ENCODE measurements at regions not wholly inside any gene's neighbourhood (a gene's known extent, or its start where the extent isn't known, plus 50 kb on each side); places are given as distances from the start of the nearest gene placed in this dataset.

- no peaks in the 10 kb centered on the region for H3K4me1 ChIP-seq
- no peak for ATAC-seq
- TF ChIP-seq POLR2A (IDR thresholded peaks at IDR 0.05): no peak
- TF ChIP-seq CTCF (IDR thresholded peaks at IDR 0.05): no peak
- no peak overlapping the region for H3K4me3 ChIP-seq
- H3K27ac ChIP-seq: no peak overlapping the region
- H3K36me3 ChIP-seq (replicated peaks in 1 of 2; ENCODE audit: insufficient read depth in 1 of 2, low read depth in 2 of 2): no peaks in the 10 kb centered on the region
- no peaks in the 10 kb centered on the region for H3K27me3 ChIP-seq
- peaks cover 0 to 3% (median 0%) of the 10 kb centered on the region in 3 donors for H3K9me3 ChIP-seq
- 62 to 77% methylated on average over 12 of the region's 12 CpGs for WGBS, 2 donors
- intact Hi-C loops (cut with DNase I): no loop called here
- no peak for DNase-seq
Measured at GRCh38 chr10:131644864-131645658, 255.7 kb upstream of the PPP2R2D start.

GRCh38 chr10:131645756-131646155 lies 255.1 kb upstream of the PPP2R2D start:
- H3K9me3 ChIP-seq: no peaks in the 10 kb centered on the region
- WGBS, 2 donors: 73 to 93% methylated on average over 3 to 10 of the region's 10 CpGs
- H3K4me1 ChIP-seq: no peaks in the 10 kb centered on the region
- intact Hi-C loops (cut with DNase I): no loop called here
- TF ChIP-seq POLR2A (IDR thresholded peaks at IDR 0.05) (no peak), CTCF (IDR thresholded peaks at IDR 0.05) (no peak)
- no peak overlapping the region for H3K27ac ChIP-seq
- no peak overlapping the region for H3K4me3 ChIP-seq
- no peaks in the 10 kb centered on the region for H3K36me3 ChIP-seq (replicated peaks in 1 of 2; ENCODE audit: insufficient read depth in 1 of 2, low read depth in 2 of 2)
- H3K27me3 ChIP-seq: no peaks in the 10 kb centered on the region
- ATAC-seq (no peak), DNase-seq (no peak)

- Histone ChIP-seq H3K27ac (no peak overlapping the region), H3K4me1 (no peaks in the 10 kb centered on the region), H3K27me3 (no peaks in the 10 kb centered on the region), H3K9me3 (no peaks in the 10 kb centered on the region), H3K36me3 (replicated peaks in 1 of 2; ENCODE audit: insufficient read depth in 1 of 2, low read depth in 2 of 2) (no peaks in the 10 kb centered on the region), H3K4me3 (no peak overlapping the region)
- intact Hi-C loops (cut with DNase I): no loop called here
- DNase-seq (no peak), ATAC-seq (no peak)
- TF ChIP-seq POLR2A (IDR thresholded peaks at IDR 0.05): no peak
- TF ChIP-seq CTCF (IDR thresholded peaks at IDR 0.05): no peak
- WGBS, 2 donors: 62 to 70% methylated on average over 25 to 30 of the region's 30 CpGs
Measured at GRCh38 chr10:131646551-131647525, 254.0 kb upstream of the PPP2R2D start.

GRCh38 chr10:131647789-131648188 lies 253.0 kb upstream of the PPP2R2D start:
- Histone ChIP-seq H3K4me3 (no peak overlapping the region), H3K4me1 (no peaks in the 10 kb centered on the region), H3K27ac (no peak overlapping the region), H3K27me3 (no peaks in the 10 kb centered on the region), H3K36me3 (replicated peaks in 1 of 2; ENCODE audit: insufficient read depth in 1 of 2, low read depth in 2 of 2) (no peaks in the 10 kb centered on the region), H3K9me3 (no peaks in the 10 kb centered on the region)
- intact Hi-C loops (cut with DNase I): no loop called here
- 82 to 86% methylated on average over 11 of the region's 11 CpGs for WGBS, 2 donors
- no peak for TF ChIP-seq POLR2A (IDR thresholded peaks at IDR 0.05)
- no peak for TF ChIP-seq CTCF (IDR thresholded peaks at IDR 0.05)
- ATAC-seq: no peak
- no peak for DNase-seq

All from body of pancreas (tissue), 4 donors.